ENCODE measurements at regions not wholly inside any gene's neighbourhood (a gene's known extent, or its start where the extent isn't known, plus 50 kb on each side); places are given as distances from the start of the nearest gene placed in this dataset.
"Not testable (repeated sequence)": the region's sequence is repeated elsewhere in the genome, so short reads cannot be mapped to it uniquely, and the experiment has no call there.

DNA sequence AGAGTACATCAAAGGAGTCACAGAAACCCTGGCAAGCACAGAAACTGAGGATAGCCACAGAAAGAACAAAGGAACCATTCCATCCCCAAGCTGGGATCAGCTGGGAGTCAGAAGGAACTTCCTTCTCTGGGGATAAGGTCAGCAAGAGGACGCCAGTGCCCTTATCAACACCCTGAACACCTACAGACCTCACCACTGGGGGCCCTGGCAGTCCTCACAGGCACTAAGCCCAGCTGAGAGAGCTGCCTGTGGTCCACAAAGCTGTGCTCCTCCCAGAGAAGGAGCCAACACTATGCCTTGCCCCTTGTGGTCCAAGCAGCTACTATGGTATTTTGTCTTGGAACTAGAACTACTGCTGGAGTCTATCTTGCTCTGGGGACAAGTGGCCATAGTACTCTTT lies 171.1 kb upstream of the CCDC196 start:
- TF ChIP-seq, protein P1, sequence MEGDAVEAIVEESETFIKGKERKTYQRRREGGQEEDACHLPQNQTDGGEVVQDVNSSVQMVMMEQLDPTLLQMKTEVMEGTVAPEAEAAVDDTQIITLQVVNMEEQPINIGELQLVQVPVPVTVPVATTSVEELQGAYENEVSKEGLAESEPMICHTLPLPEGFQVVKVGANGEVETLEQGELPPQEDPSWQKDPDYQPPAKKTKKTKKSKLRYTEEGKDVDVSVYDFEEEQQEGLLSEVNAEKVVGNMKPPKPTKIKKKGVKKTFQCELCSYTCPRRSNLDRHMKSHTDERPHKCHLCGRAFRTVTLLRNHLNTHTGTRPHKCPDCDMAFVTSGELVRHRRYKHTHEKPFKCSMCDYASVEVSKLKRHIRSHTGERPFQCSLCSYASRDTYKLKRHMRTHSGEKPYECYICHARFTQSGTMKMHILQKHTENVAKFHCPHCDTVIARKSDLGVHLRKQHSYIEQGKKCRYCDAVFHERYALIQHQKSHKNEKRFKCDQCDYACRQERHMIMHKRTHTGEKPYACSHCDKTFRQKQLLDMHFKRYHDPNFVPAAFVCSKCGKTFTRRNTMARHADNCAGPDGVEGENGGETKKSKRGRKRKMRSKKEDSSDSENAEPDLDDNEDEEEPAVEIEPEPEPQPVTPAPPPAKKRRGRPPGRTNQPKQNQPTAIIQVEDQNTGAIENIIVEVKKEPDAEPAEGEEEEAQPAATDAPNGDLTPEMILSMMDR (IDR thresholded peaks at IDR 0.05; ENCODE audit: borderline replicate concordance, insufficient read depth, low read depth, low read length): no peak

DNA sequence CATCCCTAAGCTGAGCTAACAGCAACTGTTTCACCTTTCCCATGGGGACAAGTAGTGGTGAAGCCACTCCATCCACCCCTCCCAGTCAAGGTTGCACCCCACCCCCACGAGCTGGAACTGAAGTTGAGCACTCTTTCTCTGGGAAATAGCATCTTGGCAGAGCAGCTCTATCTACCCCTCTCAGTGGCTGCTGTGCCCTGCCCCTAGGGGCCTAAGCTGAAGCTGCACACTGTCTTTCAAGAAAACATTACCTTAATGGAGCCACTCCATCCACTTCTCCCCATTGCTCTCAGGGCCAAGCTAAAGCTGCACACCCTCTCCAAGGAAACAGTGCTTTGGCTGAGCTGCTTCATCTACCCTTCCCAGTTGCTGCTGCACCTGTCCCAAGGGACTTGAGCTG lies 170.6 kb upstream of the CCDC196 start:
- TF ChIP-seq, protein P1 (IDR thresholded peaks at IDR 0.05; ENCODE audit: borderline replicate concordance, insufficient read depth, low read depth, low read length): no peak
- no peak overlapping the region for H3K4me3 ChIP-seq (ENCODE audit: low read depth, low read length)

More for the DNA sequence above, 171.1 kb upstream of the CCDC196 start:
- H3K4me3 ChIP-seq (ENCODE audit: low read depth, low read length): no peak overlapping the region

DNA sequence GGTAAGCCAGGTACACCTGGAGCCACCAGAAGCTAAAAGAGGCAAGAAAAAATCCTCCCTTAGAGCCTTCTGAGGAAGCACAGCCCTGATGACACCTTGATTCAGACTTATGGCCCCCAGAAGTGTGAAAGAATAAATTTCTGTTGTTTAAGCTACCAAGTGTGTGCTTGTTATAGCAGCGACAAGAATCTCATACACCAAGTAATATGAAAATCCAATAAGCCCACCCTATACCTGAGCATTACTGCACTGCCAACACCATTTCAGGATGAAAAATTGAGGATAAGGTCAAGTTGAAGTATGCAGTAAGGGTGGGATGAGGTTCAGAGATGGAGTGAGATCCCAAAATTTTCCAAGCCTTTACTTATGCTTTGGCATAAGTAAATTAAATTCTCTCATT lies 163.6 kb upstream of the CCDC196 start:
- H3K4me3 ChIP-seq (ENCODE audit: low read depth, low read length): no peak overlapping the region
- TF ChIP-seq, protein P1 (IDR thresholded peaks at IDR 0.05; ENCODE audit: borderline replicate concordance, insufficient read depth, low read depth, low read length): no peak

- H3K4me3 ChIP-seq (ENCODE audit: low read depth, low read length): no peak overlapping the region
- TF ChIP-seq, protein P1 (IDR thresholded peaks at IDR 0.05; ENCODE audit: borderline replicate concordance, insufficient read depth, low read depth, low read length): no peak
These were observed 155.9 kb upstream of the CCDC196 start for GRCh38 chr14:66330228-66330627.

DNA sequence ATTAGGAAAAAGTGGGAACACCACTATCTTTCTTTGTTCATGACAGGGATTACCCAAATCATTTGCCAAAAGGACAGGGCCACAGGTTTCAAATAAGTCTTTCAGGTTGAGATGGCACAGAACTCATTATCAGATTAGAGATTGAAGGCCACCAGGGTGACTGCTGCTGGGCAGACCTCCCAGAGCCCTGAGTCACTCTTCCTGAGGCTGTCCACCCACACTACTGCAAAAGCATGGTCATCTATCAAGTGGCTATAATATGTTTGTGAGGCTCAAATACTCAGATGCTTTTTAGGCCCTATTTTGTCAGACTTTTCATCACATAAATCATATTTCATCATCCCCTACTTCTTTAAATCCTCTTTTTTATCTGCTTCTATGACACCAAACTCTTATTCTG lies 155.3 kb upstream of the CCDC196 start:
- no peak overlapping the region for H3K4me3 ChIP-seq (ENCODE audit: low read depth, low read length)
- TF ChIP-seq, protein P1 (IDR thresholded peaks at IDR 0.05; ENCODE audit: borderline replicate concordance, insufficient read depth, low read depth, low read length): no peak

DNA sequence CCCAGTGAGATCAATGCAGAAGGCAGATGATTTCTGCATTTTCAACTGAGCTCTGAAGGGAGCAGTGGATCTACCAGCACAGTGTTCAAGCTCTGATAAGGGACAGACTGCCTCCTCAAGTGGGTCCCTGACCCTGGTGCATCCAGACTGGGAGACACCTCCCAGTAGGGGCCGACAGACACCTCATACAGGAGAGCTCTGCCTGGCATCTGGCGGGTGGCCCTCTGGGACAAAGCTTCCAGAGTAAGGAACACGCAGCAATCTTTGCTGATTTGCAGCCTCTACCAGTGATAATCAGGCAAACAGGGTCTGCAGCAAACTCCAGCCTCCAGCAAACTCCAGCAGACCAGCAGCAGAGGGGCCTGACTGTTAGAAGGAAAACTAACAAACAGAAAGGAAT lies 152.9 kb upstream of the CCDC196 start:
- H3K4me3 ChIP-seq (ENCODE audit: low read depth, low read length): not testable (repeated sequence)

- TF ChIP-seq, protein P1 (IDR thresholded peaks at IDR 0.05; ENCODE audit: borderline replicate concordance, insufficient read depth, low read depth, low read length): no peak
- no peak overlapping the region for H3K4me3 ChIP-seq (ENCODE audit: low read depth, low read length)
These were observed 144.9 kb upstream of the CCDC196 start for GRCh38 chr14:66341239-66341638.

DNA sequence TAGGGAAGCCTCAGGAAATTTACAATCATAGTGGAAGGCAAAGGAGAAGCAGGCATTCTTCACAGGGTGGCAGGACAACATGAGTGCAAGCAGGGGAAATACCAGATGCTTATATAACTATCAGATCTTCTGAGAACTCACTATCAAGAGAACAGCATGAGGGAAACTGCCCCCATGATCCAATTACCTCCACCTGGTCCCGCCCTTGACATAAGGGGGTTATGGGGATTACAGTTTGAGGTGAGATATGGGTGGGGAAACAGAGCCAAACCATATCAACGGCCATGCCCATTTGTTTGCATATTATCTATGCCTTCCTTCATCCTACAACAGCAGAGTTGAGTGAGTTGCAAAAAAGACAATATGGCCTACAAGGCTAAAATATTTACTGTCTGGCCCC lies 140.2 kb upstream of the CCDC196 start:
- TF ChIP-seq, protein P1 (IDR thresholded peaks at IDR 0.05; ENCODE audit: borderline replicate concordance, insufficient read depth, low read depth, low read length): no peak
- H3K4me3 ChIP-seq (ENCODE audit: low read depth, low read length): no peak overlapping the region

Measured in GM12875 (cell line).